Left kidney (tissue), 1 donor: ENCODE measurements at regions not wholly inside any gene's neighbourhood (a gene's known extent, or its start where the extent isn't known, plus 50 kb on each side); places are given as distances from the start of the nearest gene placed in this dataset.
A peak's percentile ranks its signal among the peaks of the same experiment; 100 is the strongest.

Source experiments
- DNase-seq: peaks from one replicate; pipeline ENCODE4 v3.0.0-alpha.2; 2013

DNA sequence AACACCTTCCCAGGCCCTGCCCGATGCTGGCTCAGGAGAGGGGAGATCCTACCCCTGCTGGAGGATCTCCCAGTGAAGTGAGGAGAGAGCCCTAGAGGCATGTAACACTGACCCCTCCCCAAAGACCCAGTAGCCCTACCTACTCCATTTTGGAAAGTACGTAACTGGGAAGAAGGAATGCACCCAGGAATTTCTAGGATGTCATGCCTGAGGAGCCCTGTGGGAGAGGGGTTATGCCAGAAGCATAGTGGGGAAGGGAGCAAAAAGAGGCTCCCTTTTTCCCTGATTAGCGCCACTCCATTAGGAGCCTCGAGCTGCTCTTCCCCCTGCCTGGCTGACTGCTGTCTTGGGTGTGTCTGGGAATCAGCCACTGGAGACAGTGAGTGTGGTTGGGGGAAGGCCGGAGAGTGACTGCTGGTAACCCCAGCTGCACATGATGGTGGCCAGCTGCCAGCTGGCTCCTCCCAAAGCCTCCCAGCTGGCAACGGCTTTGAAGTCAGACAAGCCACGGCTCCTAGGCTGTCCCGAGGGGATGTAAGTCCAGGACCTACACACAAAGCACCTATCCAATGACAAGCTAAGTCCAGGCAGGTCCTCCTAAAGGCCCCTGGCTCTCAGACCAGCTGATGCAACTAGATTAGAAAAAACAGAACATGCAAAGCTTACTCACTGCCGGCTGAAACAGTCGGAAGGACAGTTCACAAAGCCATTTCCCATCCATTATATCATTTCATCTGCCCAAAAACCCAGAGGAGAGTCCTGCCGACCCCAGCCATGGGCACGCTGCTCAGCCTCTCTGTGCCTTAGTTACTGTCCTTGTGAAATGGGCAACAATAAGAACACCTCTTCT, 136.5 kb upstream of the ABCA1 start:
- DNase-seq = peak; percentile 73

DNA sequence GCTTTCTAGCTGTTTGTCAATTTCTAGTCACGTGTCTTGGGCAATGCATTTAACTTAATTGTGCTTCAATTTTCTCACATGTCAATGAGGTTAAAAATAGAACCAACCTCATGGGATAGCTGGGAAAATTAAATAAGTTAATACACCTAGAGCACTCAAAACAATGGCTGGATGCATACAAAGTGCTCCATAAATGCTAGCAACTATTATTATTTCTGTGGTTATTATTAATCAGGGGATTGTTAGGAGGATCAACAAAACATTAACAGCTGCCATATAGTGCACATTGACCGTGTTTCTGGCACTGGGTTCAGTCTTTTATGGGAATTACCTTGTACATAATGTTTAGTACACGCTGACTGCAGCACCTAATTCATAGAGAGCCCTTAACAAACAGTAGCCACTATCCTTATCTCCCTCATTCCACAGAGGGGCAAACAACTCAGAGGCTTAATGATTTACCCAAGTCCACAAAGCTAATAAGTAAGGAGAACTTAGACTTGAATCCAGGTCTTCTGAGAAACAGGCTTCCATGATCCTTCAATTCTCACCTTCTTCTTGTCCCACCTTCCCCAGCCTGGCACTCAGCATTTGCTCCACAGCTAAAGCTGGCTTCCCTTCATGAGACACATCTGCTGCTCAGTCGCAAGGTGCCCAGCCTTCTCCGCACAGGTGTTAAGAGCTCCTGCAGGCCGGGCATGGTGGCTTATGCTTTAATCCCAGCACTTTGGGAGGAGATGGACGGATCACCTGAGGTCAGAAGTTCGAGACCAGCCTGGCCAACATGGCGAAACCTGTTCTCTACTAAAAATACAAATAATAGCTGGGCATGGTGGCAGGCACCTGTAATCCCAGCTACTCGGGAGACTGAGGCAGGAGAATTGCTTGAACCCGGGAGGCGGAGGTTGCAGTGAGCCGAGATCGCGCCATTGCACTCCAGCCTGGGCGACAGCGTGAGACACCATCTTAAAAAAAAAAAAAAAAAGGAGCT, 137.4 kb upstream of the ABCA1 start:
- DNase-seq = no peak

DNA sequence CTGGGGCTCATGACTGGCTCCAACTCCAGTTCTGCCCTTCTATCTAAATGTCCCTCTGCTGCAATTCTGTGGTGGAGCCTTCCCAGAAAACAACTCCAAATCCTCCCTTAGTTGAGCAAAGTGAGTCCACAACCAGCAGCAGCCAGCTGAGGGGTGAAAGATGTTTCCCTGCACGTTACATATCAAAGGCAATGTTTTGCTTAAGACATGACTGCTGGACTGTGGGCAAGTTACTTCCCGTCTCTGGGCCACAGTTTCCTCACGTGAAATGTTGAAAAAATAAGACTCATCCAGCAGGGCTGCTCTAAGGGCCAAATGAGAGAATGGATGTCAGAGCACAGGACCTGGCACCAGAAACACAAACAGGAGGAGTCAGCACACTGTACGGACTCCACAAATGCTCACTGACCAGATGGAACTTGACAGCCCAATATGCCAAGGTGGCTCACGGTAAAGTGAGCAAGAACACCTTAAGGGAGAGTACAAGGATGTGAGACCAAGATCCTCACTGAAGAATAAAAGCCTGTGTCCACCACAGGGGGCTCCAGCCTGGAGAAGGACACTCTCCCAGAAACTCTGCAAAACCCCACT, 138.4 kb upstream of the ABCA1 start:
- DNase-seq = no peak

DNA sequence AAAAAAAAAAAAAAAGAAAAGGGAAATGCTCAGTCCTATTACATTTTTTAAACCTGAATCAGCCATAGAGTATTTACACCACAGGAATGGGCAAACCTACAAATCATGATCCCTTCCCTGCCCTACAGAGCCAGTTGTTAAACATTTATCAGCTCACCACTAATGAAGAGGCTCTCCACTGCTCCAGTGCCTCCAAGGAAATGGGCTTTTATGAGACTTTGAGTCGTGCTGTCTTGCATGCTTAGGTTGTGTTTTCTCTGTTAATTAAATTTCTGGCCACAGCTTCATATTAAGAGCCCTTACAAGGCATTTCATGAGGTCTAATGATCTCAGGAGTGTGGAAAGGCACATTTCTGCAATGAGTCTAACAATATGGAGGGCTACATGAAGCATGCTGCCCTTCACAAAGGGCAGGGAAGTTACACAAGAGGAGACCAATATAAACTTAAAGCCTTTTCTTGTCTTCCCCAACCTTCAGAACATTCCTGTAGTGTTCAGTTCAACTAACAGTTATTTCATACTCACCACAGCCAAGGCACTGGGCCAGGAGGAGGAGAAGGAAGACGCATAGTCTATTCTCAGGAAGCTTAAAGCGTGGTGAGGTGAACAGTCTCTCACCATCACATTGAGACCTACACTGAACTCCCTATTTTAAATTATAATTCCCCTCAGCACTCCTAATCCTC, 140.1 kb upstream of the ABCA1 start:
- no peak for DNase-seq

DNA sequence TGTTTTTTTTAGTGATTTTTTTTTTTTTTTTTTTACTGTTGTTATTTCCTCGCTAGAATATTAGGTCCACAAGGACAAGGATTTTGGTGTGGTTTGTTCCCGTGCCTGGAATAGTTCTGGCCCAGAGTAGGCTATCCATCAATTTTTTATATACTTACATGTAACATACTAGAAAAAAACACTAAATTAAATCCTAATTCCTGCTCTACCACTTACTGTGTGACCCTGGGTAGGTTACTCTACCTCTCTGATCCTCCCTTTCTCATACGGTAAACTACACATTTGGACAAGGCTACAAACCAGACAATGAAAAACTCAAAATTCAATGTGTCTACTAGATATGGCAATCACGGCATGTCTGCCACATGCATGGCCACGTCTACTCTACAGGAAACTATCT, 141.3 kb upstream of the ABCA1 start:
- DNase-seq = no peak

DNA sequence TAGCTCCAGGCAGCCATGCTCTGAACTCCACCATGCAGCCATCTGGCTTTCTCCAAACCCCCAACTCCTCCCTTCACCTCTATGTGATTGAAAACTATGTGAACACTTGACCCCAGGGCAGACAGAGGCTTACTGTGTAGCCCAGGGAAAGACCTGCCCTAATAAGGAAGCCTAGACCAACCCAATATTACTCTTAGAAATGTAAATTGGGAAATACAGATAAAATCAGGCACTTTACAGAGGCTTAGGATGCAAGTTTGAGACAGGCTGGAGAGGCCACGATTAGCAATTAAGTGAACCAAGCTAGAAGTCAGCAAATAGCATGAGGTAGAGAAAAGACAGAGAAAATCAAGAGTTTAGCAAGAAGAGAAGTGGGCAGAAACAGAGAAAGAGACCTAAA, 141.7 kb upstream of the ABCA1 start:
- no peak for DNase-seq

DNA sequence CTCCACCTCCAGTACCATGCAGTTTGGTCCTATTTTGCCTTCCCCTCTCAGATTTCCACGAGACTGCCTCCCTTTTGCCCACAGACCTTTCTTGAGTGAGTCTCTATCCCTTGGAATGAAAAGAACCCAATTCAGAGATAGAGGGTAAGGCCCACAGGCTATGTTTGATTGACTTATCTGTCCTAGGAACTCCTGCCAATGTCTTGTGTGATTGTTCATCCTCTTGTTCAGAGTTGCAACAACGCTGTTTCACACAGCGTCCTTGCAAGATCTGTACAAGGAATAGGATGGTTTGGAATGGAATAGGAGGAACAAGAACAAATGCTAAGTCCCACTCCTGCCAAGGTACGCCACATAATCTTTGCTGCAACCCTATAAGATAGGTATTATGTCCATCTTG, 142.2 kb upstream of the ABCA1 start:
- no peak for DNase-seq

DNA sequence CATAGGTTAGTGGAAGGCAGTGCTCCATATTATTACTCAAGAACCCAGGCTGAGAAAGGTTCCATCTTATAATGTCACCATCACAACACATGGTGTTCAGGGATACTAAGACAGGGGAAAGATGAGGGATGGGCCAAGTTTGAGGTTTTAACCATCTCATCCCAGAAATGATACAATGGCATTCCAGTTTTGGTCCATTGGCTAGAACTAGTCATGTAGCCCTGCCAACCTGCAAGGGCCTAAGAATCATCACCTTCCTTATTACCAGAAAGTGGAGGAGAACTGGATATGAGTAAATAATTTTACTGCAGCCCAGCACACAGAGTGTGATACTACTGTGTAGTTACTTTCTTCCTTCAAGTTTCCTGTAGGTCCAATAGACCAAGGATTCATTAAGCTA, 144.5 kb upstream of the ABCA1 start:
- DNase-seq = no peak

DNA sequence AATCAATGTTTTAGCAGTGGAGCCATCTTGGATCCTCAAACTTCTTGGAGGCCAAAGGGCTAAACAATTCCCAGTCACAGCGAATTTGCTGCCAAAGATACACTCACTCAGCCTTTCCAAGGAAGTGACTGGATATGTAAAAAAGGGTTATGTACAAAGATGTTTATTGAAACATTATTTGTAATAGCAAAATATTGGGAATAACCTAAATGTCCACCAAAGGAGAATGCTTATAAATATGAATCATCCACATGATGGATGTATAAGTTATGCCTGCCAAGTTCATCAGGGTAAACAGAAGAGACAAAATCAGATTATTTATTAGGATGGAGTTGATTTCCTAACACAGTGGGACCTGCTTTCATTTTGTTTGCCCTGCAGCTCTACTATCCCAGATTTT, 145.2 kb upstream of the ABCA1 start:
- no peak for DNase-seq

DNA sequence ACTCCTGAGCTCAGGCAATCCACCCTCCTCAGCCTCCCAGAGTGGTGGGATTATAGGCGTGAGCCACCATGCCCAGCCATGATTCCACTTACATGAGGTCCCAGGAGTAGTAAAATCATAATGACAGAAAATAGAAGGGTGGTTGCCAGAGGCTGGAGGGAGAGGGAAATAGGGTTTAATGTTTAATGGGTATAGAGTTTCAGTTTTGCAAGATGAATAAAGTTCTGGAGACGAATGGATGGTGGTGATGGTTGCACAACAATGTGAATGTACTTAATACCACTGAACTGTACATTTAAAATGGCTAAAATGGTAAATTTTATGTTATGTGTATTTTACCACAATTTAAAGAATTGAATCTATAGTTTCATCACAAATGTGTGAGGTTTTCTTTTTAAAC, 146.5 kb upstream of the ABCA1 start:
- DNase-seq = no peak

DNA sequence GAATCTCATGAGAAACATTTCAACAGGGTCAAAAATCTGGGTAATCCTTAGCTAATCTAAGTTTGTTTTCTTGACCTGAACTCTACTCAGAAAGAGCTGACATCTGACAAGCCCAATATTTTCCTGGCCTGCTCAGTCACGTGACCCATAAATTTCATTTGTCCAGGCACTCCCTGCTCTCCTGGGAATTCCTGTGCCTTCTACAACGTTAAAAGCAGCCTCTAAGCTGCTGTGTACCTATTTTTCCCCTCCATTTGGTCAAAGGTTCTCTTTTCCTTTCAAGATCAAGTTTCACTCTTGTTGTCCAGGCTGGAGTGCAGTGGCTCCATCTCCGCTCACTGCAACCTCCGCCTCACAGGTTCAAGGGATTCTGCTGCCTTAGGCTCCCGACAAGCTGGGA, 148.8 kb upstream of the ABCA1 start:
- DNase-seq = no peak

DNA sequence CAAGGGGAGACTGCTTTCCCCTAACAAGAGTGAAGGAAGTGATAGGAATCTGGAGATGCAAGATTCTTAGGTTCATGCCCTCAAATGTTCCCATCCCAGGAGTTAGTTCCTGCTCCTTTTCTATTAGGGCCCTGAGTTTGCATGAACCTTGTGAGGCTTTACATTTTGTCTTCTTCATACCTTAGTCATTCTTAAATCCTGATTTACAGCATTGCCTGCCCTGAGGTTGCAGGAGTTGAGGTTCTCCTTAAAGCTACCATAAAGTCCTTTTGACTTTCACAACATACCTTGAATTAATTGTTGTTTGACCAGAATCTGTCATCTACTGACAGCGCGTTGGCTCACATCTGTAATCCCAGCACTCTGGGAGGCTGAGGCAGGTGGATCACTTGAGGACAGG, 151.5 kb upstream of the ABCA1 start:
- DNase-seq = no peak

DNA sequence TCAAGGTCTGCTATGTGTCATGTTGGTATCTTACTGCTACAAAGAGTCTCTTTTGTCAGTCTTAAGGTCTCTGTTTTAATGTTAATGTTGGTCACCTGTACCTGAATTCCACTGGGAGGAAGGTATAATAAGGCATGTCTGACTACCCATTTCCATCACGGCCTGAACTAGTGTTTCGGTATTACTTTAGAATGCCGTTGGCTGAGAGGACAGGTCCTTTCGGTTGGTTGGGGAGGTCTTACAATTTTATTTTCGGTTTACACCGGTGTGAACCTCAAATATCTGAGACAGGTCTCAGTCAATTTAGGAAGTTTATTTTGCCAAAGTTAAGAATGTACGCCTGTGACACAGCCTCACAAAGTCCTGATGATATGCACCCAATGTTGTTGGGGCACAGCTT, 154.9 kb upstream of the ABCA1 start:
- no peak for DNase-seq

DNA sequence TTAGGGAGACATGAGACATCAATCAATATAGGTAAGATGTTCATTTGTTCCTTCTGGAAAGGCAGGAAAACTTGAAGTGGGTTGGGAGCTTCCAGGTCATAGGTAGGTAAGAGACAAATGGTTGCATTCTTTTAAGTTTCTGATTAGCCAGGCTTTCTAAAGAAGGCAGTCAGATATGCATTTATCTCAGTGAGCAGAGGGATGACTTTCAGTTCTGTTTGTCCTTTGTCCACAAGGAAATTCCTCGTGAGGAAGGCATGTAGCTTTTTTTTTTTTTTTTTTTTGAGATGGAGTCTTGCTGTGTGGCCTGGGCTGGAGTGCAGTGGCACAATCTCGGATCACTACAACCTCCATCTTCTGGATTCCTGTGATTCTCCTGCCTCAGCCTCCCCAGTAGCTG, 155.3 kb upstream of the ABCA1 start:
- no peak for DNase-seq

DNA sequence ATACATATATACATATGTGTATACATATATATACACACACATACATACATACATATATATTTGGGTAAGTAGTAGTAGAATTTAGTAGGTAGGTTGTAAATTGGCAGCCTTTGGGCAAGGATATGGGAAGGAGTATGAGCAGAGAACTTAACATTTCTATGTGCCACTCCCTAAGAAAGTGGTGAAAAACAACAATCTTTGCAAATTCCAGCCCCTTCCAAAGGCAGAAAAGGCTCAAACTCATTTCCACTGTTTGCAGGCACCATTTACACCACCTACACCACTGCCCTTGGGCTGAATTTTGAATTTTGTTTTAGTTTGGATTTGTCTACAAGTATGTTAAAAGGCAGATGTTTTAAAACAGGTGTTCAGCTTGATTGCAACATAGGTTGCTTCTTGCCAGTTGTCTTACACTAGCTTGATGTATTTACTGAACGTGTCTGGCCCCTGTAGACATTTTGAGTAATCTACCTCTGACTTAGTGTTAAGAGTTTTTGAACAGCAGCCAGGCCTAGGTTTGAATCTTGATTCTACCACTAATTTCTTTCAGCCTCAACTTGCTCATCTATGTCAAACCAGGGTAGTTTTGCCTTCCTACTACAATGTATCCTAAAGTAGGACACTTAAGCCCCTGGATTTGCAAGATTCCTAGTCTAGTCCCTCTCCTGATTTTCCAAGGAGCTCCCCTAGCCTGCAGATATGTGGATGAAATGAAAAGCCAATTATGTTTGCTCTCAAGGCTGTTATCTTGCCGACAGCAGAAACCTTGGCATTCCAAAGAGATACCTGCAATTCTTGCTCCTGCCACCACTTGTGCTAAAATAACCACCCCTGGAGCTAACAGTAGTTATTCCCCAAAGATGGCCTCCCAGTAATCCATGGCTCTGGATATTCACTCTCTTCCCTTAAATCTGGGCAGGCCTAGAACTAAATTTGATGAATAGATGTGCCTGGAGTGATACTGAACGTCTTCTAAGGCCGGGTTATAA, 156.2 kb upstream of the SLC44A1 start:
- DNase-seq = no peak

DNA sequence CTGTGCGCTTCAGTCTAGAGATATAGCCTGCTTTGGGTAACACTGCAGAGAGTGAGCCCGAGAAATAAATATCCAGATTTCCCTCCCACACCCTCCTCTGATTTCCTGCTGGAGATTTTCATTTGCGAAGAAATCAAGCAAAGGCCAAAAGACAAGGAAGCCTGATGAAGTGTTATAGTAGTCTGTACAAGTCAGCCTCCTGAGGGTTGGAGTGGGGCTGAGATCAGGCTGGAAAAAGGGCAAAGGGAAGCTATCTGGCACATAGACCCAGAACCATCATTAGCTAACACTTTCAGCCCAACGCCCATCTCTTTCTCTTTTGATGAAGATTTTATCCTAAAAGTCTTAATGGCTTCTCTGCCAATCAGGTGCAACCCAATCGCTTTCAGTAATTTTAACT, 154.6 kb upstream of the SLC44A1 start:
- no peak for DNase-seq

DNA sequence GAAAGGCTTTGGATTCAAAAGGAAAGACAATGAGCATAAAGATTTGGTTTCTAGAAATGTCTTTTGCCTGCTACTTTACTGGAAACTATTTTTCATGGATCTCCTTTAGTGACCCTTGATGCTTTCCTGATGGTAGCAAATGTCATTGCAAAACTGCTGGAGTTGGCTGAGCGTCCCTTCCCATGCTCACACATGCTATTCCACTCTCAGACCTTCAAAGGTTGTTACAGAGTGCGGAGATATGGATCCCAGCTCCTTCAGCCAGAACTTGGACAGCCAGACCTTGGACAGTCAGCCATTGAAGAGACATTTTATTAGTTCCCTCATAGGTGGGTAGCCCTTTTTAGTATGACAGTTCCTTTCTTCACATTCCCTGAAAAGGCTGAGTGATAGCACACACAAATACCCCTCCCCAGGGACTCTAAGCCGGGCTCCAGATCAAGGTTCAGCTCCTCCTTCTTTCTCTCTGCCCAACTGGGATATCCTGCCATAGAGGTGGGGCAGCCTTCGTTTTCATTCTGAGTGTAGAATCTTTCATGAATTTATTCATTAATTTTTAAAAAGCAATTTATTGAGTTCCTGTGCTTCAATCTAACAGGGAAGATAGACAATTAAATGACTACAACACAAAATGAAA, 153.3 kb upstream of the SLC44A1 start:
- DNase-seq = no peak

DNA sequence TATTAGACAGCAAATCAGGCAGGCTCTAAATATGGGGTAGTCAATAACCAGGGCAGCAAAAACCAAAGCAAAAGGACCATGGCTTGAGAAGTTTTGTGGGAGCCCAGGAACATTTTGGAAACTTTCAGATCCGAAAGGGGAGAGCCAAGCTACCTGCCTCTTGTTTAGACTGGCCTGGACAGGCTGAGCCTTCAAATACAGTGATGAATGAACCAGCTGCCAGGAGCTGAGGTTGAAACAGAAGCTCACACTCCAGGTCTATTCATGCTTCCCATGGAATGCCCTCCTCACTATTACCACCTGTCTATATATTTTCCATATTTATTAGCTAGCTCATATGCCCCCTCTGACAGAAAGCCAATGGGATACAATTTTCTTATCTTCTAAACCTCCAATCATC, 150.8 kb upstream of the SLC44A1 start:
- no peak for DNase-seq

DNA sequence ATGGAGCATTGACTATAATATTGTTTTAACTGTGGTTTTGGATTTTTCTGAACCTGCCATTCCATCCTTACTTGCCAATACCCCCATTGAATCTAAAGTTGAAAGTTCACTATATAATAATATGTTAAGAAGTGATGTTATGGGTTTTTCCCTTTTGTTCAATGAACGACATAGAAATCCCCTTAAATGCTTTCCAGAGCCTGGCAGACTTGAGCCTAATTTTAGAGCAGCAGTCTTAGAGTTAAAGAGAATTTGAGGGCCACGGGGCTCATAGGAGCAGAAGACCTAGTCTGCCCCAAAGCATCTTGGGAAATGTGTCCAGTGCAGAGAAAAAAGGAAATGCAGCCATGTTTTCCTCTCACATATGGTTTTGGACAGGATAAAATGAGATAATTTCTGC, 146.1 kb upstream of the SLC44A1 start:
- no peak for DNase-seq

DNA sequence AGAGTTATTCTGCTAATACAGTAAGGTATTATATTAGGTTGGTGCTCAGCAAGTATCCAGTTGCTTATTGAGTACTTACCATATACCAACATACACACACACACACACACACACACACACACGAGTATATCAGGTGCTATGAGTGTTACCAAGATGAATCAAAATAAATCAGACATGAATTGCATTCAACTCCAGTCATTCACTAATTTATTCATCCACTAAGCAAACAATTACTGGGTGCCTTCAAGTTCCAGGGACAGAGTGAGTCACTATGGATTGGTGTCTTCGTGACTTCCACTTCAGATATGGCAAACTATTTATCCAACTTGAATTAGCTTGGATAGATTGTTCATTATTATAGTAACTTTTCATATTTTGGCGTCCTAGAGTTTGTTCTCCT, 140.7 kb upstream of the SLC44A1 start:
- no peak for DNase-seq

DNA sequence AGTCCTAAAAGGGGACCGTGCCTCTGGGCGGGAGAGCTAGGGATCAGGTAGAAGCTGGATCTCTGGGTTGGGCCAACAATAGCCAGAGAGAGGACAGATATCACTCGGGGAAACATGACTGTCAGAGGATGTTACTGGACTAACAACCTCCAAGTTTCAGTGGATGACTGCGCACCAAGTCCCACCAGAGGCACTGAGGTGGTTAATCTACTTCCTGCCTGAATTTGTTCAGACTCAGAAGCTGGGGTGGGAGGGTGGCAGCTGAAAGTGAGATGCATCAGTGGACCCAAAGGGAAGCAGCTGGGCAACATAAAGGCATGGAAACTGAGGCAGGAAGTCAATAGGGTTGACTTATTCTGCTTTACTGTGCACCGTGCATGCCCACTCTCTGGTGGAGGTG, 130.1 kb upstream of the SLC44A1 start:
- DNase-seq = no peak
